ENCODE measurements at regions not wholly inside any gene's neighbourhood (a gene's known extent, or its start where the extent isn't known, plus 50 kb on each side); places are given as distances from the start of the nearest gene placed in this dataset.
"Not testable (repeated sequence)": the region's sequence is repeated elsewhere in the genome, so short reads cannot be mapped to it uniquely, and the experiment has no call there.

- WGBS, 3 donors: 85 to 91% (median 87%) methylated on average over 3 of the region's 3 CpGs
- H3K27ac ChIP-seq (ENCODE audit: low read depth, low read length): no peak overlapping the region
Measured at GRCh38 chr9:94182532-94182931, 76.6 kb upstream of the ZNF169 start.

DNA sequence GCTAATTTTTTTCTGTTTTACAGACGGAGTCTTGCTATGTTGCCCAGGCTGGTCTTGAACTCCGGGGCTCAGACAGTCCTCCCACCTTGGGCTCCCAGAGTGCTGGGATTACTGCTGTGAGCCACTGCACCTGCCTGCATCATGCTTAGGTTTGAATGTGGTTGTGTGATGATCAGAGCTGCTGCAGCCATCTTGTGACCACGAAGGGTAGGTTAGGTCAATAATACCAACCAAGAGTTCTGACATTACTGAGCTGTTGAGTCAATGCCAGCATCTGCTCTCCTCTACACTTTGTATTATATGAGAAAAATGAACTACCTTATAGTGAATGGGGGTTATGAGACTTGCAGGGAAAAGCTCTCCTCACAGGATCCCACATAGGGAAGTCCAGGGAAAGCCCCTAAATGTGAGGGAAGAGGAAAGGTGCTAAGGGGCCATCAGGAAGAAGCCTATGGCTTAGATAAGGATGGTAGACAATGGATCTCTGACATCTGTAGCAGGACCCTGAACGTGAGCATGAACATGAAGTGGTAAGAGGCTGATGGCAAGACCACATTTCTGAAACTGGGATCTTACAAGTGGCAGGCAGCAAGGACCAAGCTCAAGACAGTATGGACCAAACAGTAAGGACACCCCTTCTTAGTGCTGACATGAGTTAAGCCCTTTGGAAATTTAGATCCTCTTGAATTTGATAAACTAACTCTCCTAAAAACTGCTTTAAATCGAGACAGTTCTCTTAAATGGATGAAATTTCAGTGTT is 75.7 kb upstream of the ZNF169 start:
- H3K27ac ChIP-seq (ENCODE audit: low read depth, low read length): no peak overlapping the region
- WGBS, 3 donors: 84 to 95% (median 89%) methylated on average over 5 of the region's 5 CpGs

DNA sequence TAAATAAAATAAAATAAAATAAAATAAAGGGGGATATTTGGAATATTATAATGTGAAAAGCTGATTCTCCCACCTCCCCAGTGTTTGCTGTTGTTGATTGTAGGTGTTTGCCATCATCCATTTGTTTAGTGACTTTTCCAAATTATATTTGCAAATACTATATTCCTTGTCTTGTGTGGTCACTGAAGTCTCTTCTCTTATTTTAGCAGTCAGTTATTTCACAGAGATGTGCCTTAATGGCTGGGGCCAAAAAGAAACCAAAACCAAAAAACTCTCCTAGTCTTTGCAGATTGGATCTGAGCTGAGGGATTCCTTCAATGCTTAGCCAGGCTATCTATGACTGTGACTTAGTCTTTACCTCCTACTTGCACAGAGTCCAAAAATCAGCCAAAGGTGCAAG is 70.9 kb upstream of the ZNF169 start:
- H3K27ac ChIP-seq (ENCODE audit: low read depth, low read length): no peak overlapping the region

DNA sequence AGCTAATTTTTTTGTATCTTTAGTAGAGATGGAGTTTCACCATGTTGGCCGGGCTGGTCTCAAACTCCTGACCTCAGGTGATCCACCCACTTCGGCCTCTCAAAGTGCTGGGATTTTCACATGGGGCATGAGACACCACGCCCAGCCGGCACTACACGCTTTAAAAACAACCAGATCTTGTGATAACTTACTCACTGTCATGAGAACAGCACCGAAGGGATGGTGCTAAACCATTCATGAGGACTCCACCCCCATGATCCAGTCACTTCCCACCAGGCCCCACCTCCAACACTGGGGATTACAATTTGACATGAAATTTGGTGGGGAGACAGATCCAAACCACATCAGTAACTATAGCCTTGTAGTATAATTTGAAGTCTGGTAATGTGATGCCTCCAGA is 67.4 kb upstream of the ZNF169 start:
- H3K27ac ChIP-seq (ENCODE audit: low read depth, low read length): not testable (repeated sequence)
- 95 to 99% (median 98%) methylated on average over 6 of the region's 6 CpGs for WGBS, 3 donors

GRCh38 chr9:94198414-94198813 is 60.7 kb upstream of the ZNF169 start:
- WGBS, 3 donors: 92 to 100% (median 97%) methylated on average over 3 of the region's 3 CpGs

DNA sequence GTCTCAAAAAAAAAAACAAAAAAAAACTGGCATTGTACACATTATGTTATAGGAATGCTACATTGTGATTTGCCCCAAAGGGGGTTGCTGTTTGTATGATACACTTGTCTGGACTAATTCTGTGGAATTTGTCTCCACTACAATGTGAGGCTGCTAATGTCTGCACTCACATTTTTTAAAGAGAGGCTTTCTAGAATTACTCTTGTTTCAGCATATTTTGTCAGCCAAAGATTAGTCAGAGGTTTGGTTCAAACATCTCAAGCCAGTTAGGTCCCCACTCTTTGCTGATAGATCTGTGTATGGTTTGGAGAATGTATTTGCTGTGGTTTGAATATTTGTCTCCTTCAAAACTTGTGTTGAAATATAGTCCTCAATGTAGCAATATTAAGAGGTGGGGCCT is 59.3 kb upstream of the ZNF169 start:
- H3K27ac ChIP-seq (ENCODE audit: low read depth, low read length): no peak overlapping the region

More at GRCh38 chr9:94198414-94198813, 60.7 kb upstream of the ZNF169 start:
- no peak overlapping the region for H3K27ac ChIP-seq (ENCODE audit: low read depth, low read length)

DNA sequence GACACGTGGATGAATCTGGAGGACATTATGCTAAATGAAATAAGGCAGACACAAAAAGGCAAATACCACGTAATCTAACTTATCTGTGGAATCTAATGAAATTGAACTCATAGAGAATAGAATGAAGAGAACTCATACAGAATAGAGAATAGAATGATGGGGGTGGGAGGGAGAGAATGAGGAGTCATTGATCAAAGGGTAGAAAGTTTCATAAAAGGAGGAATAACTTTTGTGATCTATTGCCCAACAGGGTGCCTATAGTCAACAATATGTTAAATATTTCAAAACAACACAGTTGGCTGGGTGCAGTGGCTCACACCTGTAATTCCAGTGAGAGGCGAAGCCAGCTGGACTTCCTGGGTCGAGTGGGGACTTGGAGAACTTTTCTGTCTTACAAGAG is 54.9 kb upstream of the ZNF169 start:
- no peak overlapping the region for H3K27ac ChIP-seq (ENCODE audit: low read depth, low read length)
- WGBS, 3 donors: 68 to 72% (median 69%) methylated on average over 4 of the region's 4 CpGs

DNA sequence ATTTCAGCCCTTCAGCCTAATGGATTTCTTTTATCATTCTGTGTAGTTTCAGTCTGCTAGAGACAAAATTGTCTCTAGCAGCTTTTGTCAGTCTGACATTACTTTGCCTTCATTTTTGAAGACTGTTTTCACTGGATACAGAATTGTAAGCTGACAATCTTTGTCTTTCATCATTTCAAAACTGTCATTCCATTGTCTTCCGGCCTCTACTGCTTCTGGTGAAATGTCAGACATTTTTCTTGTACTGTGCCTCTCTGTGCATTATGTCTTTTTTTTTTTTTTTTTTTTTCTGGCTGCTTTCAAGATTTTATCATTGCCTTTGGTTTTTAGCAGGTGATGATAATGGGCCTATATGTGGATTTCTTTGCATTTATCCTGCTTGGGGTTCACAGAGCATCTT is 51.3 kb upstream of the ZNF169 start:
- no peak overlapping the region for H3K27ac ChIP-seq (ENCODE audit: low read depth, low read length)
- WGBS, 3 donors: 95 to 97% (median 96%) methylated on average over 1 of the region's 1 CpG

All from adipose tissue (tissue), 3 donors.